MM.1S (cell line): ENCODE measurements at regions not wholly inside any gene's neighbourhood (a gene's known extent, or its start where the extent isn't known, plus 50 kb on each side); places are given as distances from the start of the nearest gene placed in this dataset.

Experiments used
- CTCF ChIP-seq: fragments of 300-600 bp; sonication (generic); IDR thresholded peaks from 2 replicates; pipeline ENCODE4 v1.5.1; 2016; ENCODE audit warnings: antibody characterized with exemption, low read length, mixed read lengths
- EZH2 ChIP-seq: fragments of 300-600 bp; sonication (generic); optimal IDR thresholded peaks from 2 replicates; pipeline ENCODE3; 2017; ENCODE audit warnings: low read depth, mild to moderate bottlenecking, antibody characterized with exemption, low read length, mixed read lengths

- TF ChIP-seq EZH2 (no peak), CTCF (no peak)
Measured at GRCh38 chr6:166703149-166703710, 76.2 kb upstream of the RPS6KA2 start.
